Left ventricle myocardium inferior (tissue), 1 donor: ENCODE measurements at regions not wholly inside any gene's neighbourhood (a gene's known extent, or its start where the extent isn't known, plus 50 kb on each side); places are given as distances from the start of the nearest gene placed in this dataset.

Experiments
- DNase-seq: peaks from one replicate; pipeline ENCODE4 v3.0.0-alpha.2; 2020
- H3K27ac ChIP-seq: fragments of 200-600 bp; replicated peaks from 2 replicates; pipeline ENCODE4 v1.8.0; 2021
- H3K27me3 ChIP-seq: fragments of 200-600 bp; 2 replicates; pipeline ENCODE4 v1.8.0; 2021; ENCODE audit warnings: low read depth
- H3K36me3 ChIP-seq: fragments of 200-600 bp; 2 replicates; pipeline ENCODE4 v1.8.0; 2021
- H3K4me1 ChIP-seq: fragments of 200-600 bp; 2 replicates; pipeline ENCODE4 v1.8.0; 2021
- H3K4me3 ChIP-seq: fragments of 200-600 bp; 2 replicates; pipeline ENCODE4 v1.8.0; 2021; ENCODE audit warnings: mild to moderate bottlenecking, moderate library complexity
- H3K9me3 ChIP-seq: fragments of 200-600 bp; replicated peaks from 2 replicates; pipeline ENCODE4 v1.8.0; 2021
- intact Hi-C: fragments of 100-400 bp; cut with micrococcal nuclease; formaldehyde crosslinking; loops from one replicate; pipeline ENCODE4 v1.11.0; 2022
- TF ChIP-seq, protein P1 (sequence below): fragments of 200-600 bp; IDR thresholded peaks from 2 replicates; pipeline ENCODE4 v1.8.0; 2021; ENCODE audit warnings: antibody characterized with exemption, mild to moderate bottlenecking, borderline replicate concordance
- donor health status: DM: no; HTN: yes; CAD: no; lungs with severe emphysema.

- TF ChIP-seq, protein P1, sequence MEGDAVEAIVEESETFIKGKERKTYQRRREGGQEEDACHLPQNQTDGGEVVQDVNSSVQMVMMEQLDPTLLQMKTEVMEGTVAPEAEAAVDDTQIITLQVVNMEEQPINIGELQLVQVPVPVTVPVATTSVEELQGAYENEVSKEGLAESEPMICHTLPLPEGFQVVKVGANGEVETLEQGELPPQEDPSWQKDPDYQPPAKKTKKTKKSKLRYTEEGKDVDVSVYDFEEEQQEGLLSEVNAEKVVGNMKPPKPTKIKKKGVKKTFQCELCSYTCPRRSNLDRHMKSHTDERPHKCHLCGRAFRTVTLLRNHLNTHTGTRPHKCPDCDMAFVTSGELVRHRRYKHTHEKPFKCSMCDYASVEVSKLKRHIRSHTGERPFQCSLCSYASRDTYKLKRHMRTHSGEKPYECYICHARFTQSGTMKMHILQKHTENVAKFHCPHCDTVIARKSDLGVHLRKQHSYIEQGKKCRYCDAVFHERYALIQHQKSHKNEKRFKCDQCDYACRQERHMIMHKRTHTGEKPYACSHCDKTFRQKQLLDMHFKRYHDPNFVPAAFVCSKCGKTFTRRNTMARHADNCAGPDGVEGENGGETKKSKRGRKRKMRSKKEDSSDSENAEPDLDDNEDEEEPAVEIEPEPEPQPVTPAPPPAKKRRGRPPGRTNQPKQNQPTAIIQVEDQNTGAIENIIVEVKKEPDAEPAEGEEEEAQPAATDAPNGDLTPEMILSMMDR: no peak
- intact Hi-C loops: no loop called here
These were observed 1151.9 kb downstream of the BRD1 start for GRCh38 chr22:48675830-48676145.

DNA sequence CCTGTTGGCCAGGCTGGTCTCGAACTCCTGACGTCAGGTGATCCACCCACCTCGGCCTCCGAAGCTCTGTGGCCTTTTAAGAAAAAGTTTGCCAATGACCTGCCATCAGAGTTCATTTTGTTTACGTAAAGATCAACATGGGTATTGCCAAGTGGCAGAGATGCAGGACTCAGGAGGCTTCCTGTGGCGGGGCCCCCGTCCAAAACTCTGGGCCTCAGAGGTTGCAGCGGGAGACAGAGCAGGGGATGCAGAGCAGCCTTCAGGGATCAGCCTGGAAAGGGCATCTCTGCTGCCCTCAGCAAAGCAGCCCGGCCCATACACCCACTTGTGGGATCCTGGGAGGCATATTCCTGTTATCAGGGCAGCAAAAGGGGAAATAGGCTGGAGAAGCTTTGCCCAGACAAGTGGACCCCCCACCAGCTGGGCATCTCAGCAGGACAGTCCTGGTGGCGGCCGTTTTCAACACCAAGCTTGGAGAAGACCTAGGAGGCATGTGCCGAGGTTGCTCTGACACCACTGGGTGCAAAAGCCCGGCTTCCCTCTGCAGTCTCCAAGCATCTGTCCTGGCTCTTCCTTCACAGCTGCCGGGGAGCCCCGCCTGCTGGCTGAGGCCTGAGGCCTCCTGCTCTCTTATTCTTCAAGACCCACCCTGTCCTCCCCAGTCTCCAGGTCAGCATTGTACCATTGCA, 1152.4 kb downstream of the BRD1 start:
- Histone ChIP-seq H3K9me3 (peaks cover 30% of the 10 kb centered on the region), H3K4me1 (no peaks in the 10 kb centered on the region), H3K4me3 (no peak overlapping the region), H3K36me3 (no peaks in the 10 kb centered on the region), H3K27ac (no peak overlapping the region), H3K27me3 (peaks cover 14% of the 10 kb centered on the region)
- TF ChIP-seq, protein P1: no peak
- DNase-seq: no peak
- intact Hi-C loops: no loop called here

More at GRCh38 chr22:48675830-48676145, 1151.9 kb downstream of the BRD1 start:
- Histone ChIP-seq H3K27me3 (peaks cover 17% of the 10 kb centered on the region), H3K36me3 (no peaks in the 10 kb centered on the region), H3K4me1 (no peaks in the 10 kb centered on the region), H3K9me3 (peaks cover 30% of the 10 kb centered on the region), H3K4me3 (no peak overlapping the region), H3K27ac (no peak overlapping the region)
- DNase-seq: no peak

DNA sequence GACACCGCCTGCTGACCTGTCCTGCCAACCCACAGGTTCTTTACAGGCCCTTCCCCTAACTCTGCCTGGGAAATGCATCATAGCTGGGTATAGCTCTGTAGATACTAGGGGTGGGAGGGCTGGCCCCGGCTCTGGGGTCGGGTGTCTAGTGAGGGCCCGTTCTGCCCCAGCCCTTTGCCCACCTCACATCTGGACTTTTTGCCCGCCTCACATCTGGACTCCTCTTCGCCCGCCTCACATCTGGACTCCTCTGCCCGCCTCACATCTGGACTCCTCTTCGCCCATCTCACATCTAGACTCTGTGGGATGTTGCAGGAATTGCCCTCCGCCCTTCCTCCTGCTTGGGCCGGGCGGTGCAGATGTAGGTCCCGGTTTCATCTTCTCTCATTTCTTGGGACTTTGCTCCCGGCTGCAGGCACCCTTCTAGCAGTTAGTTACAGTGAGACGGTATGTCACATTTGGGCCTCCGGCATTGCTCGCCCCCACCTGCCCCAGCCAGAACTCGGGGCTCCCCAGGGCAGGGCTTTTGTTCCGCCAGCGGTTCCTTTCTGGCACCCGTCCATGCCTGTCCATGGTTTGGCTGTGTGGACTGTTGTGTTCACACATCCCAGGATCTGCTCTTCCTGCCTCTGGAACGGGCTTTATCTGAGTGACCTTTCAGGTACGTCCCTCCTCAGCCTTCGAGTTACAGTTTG, 1153.7 kb downstream of the BRD1 start:
- intact Hi-C loops: no loop called here
- DNase-seq: no peak
- TF ChIP-seq, protein P1: no peak
- Histone ChIP-seq H3K27ac (no peak overlapping the region), H3K27me3 (peaks cover 23% of the 10 kb centered on the region), H3K36me3 (no peaks in the 10 kb centered on the region), H3K9me3 (peaks cover 30% of the 10 kb centered on the region), H3K4me3 (no peak overlapping the region), H3K4me1 (no peaks in the 10 kb centered on the region)

DNA sequence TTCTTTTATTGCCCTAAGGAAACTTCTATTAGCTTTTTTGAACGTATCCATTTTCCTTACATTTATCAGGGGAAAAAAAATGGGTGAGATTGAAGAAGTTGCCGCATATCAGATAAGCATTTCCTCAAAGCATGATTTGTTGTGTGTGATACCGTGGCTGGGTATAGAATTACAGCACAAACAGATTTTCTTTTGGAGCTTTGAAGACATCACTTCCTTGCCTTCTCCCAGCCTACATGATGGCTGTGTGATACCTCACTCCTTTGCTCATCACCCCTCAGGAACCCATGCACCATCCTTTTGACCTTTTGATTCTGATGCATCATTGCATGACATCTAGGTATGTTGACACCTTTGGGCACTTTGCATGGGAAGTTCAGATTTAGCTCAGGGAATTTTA, 1155.3 kb downstream of the BRD1 start:
- intact Hi-C loops: no loop called here
- H3K36me3 ChIP-seq: no peaks in the 10 kb centered on the region
- no peak overlapping the region for H3K27ac ChIP-seq

GRCh38 chr22:48670731-48671130, 1156.9 kb downstream of the BRD1 start:
- TF ChIP-seq, protein P1: no peak
- no peak for DNase-seq
- Histone ChIP-seq H3K4me3 (no peak overlapping the region), H3K9me3 (peaks cover 30% of the 10 kb centered on the region), H3K4me1 (no peaks in the 10 kb centered on the region), H3K27ac (no peak overlapping the region), H3K27me3 (peaks cover 30% of the 10 kb centered on the region), H3K36me3 (no peaks in the 10 kb centered on the region)
- intact Hi-C loops: no loop called here

More for the DNA sequence above, 1155.3 kb downstream of the BRD1 start:
- no peaks in the 10 kb centered on the region for H3K4me1 ChIP-seq
- no peak for DNase-seq
- H3K4me3 ChIP-seq: no peak overlapping the region
- peaks cover 23% of the 10 kb centered on the region for H3K27me3 ChIP-seq
- TF ChIP-seq, protein P1: no peak
- peaks cover 30% of the 10 kb centered on the region for H3K9me3 ChIP-seq
